ENCODE measurements at regions not wholly inside any gene's neighbourhood (a gene's known extent, or its start where the extent isn't known, plus 50 kb on each side); places are given as distances from the start of the nearest gene placed in this dataset.

GRCh38 chr14:101643651-101644050 lies 82.4 kb downstream of the DIO3 start:
- TF ChIP-seq ZNF253 (CRISPR knock-in tag; conservative IDR thresholded peaks at IDR 0.05) (no peak), ZNF280B (CRISPR knock-in tag; IDR thresholded peaks at IDR 0.05) (no peak), ZBTB33 (CRISPR knock-in tag; IDR thresholded peaks at IDR 0.05) (no peak), CTCF (IDR thresholded peaks at IDR 0.05 in 2 of 3, conservative IDR thresholded peaks at IDR 0.05 in 1 of 3; ENCODE audit: insufficient read depth in 2 of 3, low read depth in 1 of 3, low read length in 3 of 3) (no peak), HOMEZ (CRISPR knock-in tag; IDR thresholded peaks at IDR 0.05) (no peak), E2F5 (CRISPR knock-in tag; IDR thresholded peaks at IDR 0.05) (no peak), POLR2A (conservative IDR thresholded peaks at IDR 0.05) (no peak)

Data from K562 (cell line).